ENCODE measurements at regions not wholly inside any gene's neighbourhood (a gene's known extent, or its start where the extent isn't known, plus 50 kb on each side); places are given as distances from the start of the nearest gene placed in this dataset.
"Not testable (repeated sequence)": the region's sequence is repeated elsewhere in the genome, so short reads cannot be mapped to it uniquely, and the experiment has no call there.

GRCh38 chr2:11891671-11892440 lies 145.4 kb downstream of the LPIN1 start:
- Histone ChIP-seq H3K4me2 (ENCODE audit: low read length) (no peak overlapping the region), H3K18ac (ENCODE audit: low read length) (no peak overlapping the region), H3K56ac (ENCODE audit: low read length) (no peak overlapping the region), H4K8ac (ENCODE audit: low read depth, low read length) (no peak overlapping the region), H3K4me1 (ENCODE audit: control insufficient read depth, low read depth, low read length) (no peaks in the 10 kb centered on the region), H3K79me2 (ENCODE audit: control insufficient read depth, insufficient read depth, low read length) (no peaks in the 10 kb centered on the region), H3K27ac (ENCODE audit: low read depth, low read length) (no peak overlapping the region), H2BK120ac (ENCODE audit: low read depth, low read length) (no peak overlapping the region), H2BK15ac (replicated peaks; ENCODE audit: low read depth) (no peak overlapping the region), H3K4me3 (ENCODE audit: low read length) (no peak overlapping the region), H4K5ac (ENCODE audit: low read length) (no peak overlapping the region), H3K36me3 (ENCODE audit: control insufficient read depth, insufficient read depth, low read length) (no peaks in the 10 kb centered on the region), H3K79me1 (ENCODE audit: low read length) (no peaks in the 10 kb centered on the region), H3K4ac (ENCODE audit: low read depth, low read length) (no peak overlapping the region), H2BK5ac (ENCODE audit: low read length) (no peak overlapping the region), H3K27me3 (ENCODE audit: insufficient read depth, low read length, poor library complexity) (no peaks in the 10 kb centered on the region), H3K23ac (ENCODE audit: low read length) (no peak overlapping the region), H3K9ac (ENCODE audit: low read length) (no peak overlapping the region), H2AK5ac (ENCODE audit: low read length) (no peak overlapping the region)
- DNase-seq: no peak
- no CpG with 5 or more reads among the region's 4 CpGs for WGBS (ENCODE audit: extremely low coverage, insufficient coverage, low lambda C conversion rate)

GRCh38 chr2:11896386-11896785 lies 150.0 kb downstream of the LPIN1 start:
- no peak overlapping the region for H3K4me2 ChIP-seq (ENCODE audit: low read length)
- H2BK15ac ChIP-seq (replicated peaks; ENCODE audit: low read depth): no peak overlapping the region
- H3K79me1 ChIP-seq (ENCODE audit: low read length): no peaks in the 10 kb centered on the region
- WGBS (ENCODE audit: extremely low coverage, insufficient coverage, low lambda C conversion rate): no CpG with 5 or more reads among the region's 3 CpGs
- no peaks in the 10 kb centered on the region for H3K79me2 ChIP-seq (ENCODE audit: control insufficient read depth, insufficient read depth, low read length)
- no peak overlapping the region for H3K18ac ChIP-seq (ENCODE audit: low read length)
- no peaks in the 10 kb centered on the region for H3K36me3 ChIP-seq (ENCODE audit: control insufficient read depth, insufficient read depth, low read length)
- H3K56ac ChIP-seq (ENCODE audit: low read length): no peak overlapping the region
- H4K8ac ChIP-seq (ENCODE audit: low read depth, low read length): no peak overlapping the region
- no peak overlapping the region for H3K23ac ChIP-seq (ENCODE audit: low read length)
- no peak overlapping the region for H3K4me3 ChIP-seq (ENCODE audit: low read length)
- no peak overlapping the region for H2BK5ac ChIP-seq (ENCODE audit: low read length)
- H3K9ac ChIP-seq (ENCODE audit: low read length): no peak overlapping the region
- H3K4ac ChIP-seq (ENCODE audit: low read depth, low read length): no peak overlapping the region
- H4K5ac ChIP-seq (ENCODE audit: low read length): no peak overlapping the region
- H3K27me3 ChIP-seq (ENCODE audit: insufficient read depth, low read length, poor library complexity): no peaks in the 10 kb centered on the region
- H3K4me1 ChIP-seq (ENCODE audit: control insufficient read depth, low read depth, low read length): no peaks in the 10 kb centered on the region
- H2AK5ac ChIP-seq (ENCODE audit: low read length): no peak overlapping the region
- H2BK120ac ChIP-seq (ENCODE audit: low read depth, low read length): no peak overlapping the region
- H3K27ac ChIP-seq (ENCODE audit: low read depth, low read length): no peak overlapping the region
- peak; percentile 76 for DNase-seq

DNA sequence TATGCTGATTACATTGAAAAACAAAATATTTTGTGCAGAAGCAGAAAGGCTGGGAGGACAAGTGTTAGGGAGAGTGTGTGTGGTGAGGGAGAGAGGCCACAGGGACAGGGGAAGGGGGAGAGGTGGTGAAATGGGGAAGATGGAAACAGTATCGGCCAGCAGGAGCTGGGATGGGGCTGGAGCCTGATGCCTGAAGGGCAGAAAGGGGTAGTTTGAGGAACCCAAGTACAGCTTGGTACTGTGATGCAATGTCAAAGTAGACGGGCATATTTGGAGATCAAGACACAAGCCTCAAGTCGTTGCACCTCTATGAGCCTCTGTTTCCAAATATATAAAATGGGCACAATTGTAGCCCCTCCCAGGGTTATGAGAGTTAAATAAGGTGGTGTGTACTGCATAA lies 152.1 kb downstream of the LPIN1 start:
- Histone ChIP-seq H3K4me3 (ENCODE audit: low read length) (no peak overlapping the region), H2BK15ac (replicated peaks; ENCODE audit: low read depth) (no peak overlapping the region), H3K27me3 (ENCODE audit: insufficient read depth, low read length, poor library complexity) (no peaks in the 10 kb centered on the region), H3K56ac (ENCODE audit: low read length) (no peak overlapping the region), H3K23ac (ENCODE audit: low read length) (no peak overlapping the region), H3K36me3 (ENCODE audit: control insufficient read depth, insufficient read depth, low read length) (no peaks in the 10 kb centered on the region), H3K79me2 (ENCODE audit: control insufficient read depth, insufficient read depth, low read length) (no peaks in the 10 kb centered on the region), H2AK5ac (ENCODE audit: low read length) (no peak overlapping the region), H2BK120ac (ENCODE audit: low read depth, low read length) (no peak overlapping the region), H3K27ac (ENCODE audit: low read depth, low read length) (no peak overlapping the region), H3K79me1 (ENCODE audit: low read length) (no peaks in the 10 kb centered on the region), H3K4ac (ENCODE audit: low read depth, low read length) (no peak overlapping the region), H3K4me2 (ENCODE audit: low read length) (no peak overlapping the region), H4K5ac (ENCODE audit: low read length) (no peak overlapping the region), H4K8ac (ENCODE audit: low read depth, low read length) (no peak overlapping the region), H2BK5ac (ENCODE audit: low read length) (no peak overlapping the region), H3K9ac (ENCODE audit: low read length) (no peak overlapping the region), H3K4me1 (ENCODE audit: control insufficient read depth, low read depth, low read length) (no peaks in the 10 kb centered on the region), H3K18ac (ENCODE audit: low read length) (no peak overlapping the region)
- no CpG with 5 or more reads among the region's 3 CpGs for WGBS (ENCODE audit: extremely low coverage, insufficient coverage, low lambda C conversion rate)
- no peak for DNase-seq

- no peak overlapping the region for H3K27ac ChIP-seq (ENCODE audit: low read depth, low read length)
These were observed 152.9 kb downstream of the LPIN1 start for GRCh38 chr2:11899264-11899818.

DNA sequence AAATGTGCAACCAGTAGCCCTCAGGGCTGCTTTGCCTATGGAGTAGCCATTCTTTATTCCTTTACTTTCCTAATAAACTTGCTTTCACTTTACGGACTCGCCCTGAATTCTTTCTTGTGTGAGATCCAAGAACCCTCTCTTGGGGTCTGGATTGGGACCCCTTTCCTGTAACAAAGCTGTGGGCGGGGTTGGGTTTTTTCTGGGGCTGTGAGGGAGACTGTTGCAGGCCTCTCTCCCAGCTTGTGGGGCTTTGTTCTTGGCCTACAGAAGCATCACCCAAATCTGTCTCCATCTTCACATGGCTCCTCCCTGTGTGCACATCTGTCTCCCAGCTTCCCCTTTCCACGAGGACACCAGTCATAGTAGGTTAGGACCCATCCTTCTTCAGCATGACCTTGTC lies 154.5 kb downstream of the LPIN1 start:
- not testable (repeated sequence) for H3K56ac ChIP-seq (ENCODE audit: low read length); H3K4ac ChIP-seq (ENCODE audit: low read depth, low read length); H3K27me3 ChIP-seq (ENCODE audit: insufficient read depth, low read length, poor library complexity); H3K27ac ChIP-seq (ENCODE audit: low read depth, low read length); H2BK5ac ChIP-seq (ENCODE audit: low read length); H3K9ac ChIP-seq (ENCODE audit: low read length); H3K36me3 ChIP-seq (ENCODE audit: control insufficient read depth, insufficient read depth, low read length); H3K79me1 ChIP-seq (ENCODE audit: low read length); H2BK120ac ChIP-seq (ENCODE audit: low read depth, low read length); H3K79me2 ChIP-seq (ENCODE audit: control insufficient read depth, insufficient read depth, low read length); H3K18ac ChIP-seq (ENCODE audit: low read length); H4K8ac ChIP-seq (ENCODE audit: low read depth, low read length); H3K4me3 ChIP-seq (ENCODE audit: low read length); H2BK15ac ChIP-seq (replicated peaks; ENCODE audit: low read depth); H4K5ac ChIP-seq (ENCODE audit: low read length); H3K23ac ChIP-seq (ENCODE audit: low read length); H3K4me1 ChIP-seq (ENCODE audit: control insufficient read depth, low read depth, low read length); H3K4me2 ChIP-seq (ENCODE audit: low read length); H2AK5ac ChIP-seq (ENCODE audit: low read length); DNase-seq
- no CpG with 5 or more reads among the region's 4 CpGs for WGBS (ENCODE audit: extremely low coverage, insufficient coverage, low lambda C conversion rate)

More at GRCh38 chr2:11899264-11899818, 152.9 kb downstream of the LPIN1 start:
- DNase-seq: peak; percentile 7
- Histone ChIP-seq H3K56ac (ENCODE audit: low read length) (no peak overlapping the region), H3K4me2 (ENCODE audit: low read length) (no peak overlapping the region), H3K18ac (ENCODE audit: low read length) (no peak overlapping the region), H3K79me2 (ENCODE audit: control insufficient read depth, insufficient read depth, low read length) (no peaks in the 10 kb centered on the region), H3K36me3 (ENCODE audit: control insufficient read depth, insufficient read depth, low read length) (no peaks in the 10 kb centered on the region), H3K4me1 (ENCODE audit: control insufficient read depth, low read depth, low read length) (no peaks in the 10 kb centered on the region), H3K27me3 (ENCODE audit: insufficient read depth, low read length, poor library complexity) (no peaks in the 10 kb centered on the region), H4K5ac (ENCODE audit: low read length) (no peak overlapping the region), H3K9ac (ENCODE audit: low read length) (no peak overlapping the region), H2AK5ac (ENCODE audit: low read length) (no peak overlapping the region), H3K4ac (ENCODE audit: low read depth, low read length) (no peak overlapping the region), H4K8ac (ENCODE audit: low read depth, low read length) (no peak overlapping the region), H3K4me3 (ENCODE audit: low read length) (no peak overlapping the region), H2BK120ac (ENCODE audit: low read depth, low read length) (no peak overlapping the region), H3K23ac (ENCODE audit: low read length) (no peak overlapping the region), H3K79me1 (ENCODE audit: low read length) (no peaks in the 10 kb centered on the region), H2BK5ac (ENCODE audit: low read length) (no peak overlapping the region), H2BK15ac (replicated peaks; ENCODE audit: low read depth) (no peak overlapping the region)
- WGBS (ENCODE audit: extremely low coverage, insufficient coverage, low lambda C conversion rate): no CpG with 5 or more reads among the region's 7 CpGs

Data from mesendoderm (in vitro differentiated cells).